ENCODE measurements at regions not wholly inside any gene's neighbourhood (a gene's known extent, or its start where the extent isn't known, plus 50 kb on each side); places are given as distances from the start of the nearest gene placed in this dataset.

DNA sequence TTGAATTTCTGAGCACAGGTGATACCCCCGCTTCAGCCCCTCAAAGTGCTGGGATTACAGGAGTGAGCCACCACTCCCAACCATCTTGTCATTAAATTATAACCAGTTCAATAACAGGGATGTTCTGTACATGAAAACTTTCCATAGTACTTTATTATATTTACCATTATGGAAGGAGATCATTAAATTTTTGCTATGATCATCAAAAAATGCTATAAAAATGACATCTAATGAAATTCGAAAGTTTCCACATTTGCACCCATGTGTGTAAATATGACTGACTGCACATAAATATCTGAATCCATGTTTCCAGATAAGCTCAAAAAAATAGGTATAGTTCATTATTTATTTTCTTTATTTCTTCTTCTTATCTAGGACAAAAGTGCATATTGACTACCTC, 182.6 kb downstream of the FBXO8 start:
- TF ChIP-seq, protein P1, sequence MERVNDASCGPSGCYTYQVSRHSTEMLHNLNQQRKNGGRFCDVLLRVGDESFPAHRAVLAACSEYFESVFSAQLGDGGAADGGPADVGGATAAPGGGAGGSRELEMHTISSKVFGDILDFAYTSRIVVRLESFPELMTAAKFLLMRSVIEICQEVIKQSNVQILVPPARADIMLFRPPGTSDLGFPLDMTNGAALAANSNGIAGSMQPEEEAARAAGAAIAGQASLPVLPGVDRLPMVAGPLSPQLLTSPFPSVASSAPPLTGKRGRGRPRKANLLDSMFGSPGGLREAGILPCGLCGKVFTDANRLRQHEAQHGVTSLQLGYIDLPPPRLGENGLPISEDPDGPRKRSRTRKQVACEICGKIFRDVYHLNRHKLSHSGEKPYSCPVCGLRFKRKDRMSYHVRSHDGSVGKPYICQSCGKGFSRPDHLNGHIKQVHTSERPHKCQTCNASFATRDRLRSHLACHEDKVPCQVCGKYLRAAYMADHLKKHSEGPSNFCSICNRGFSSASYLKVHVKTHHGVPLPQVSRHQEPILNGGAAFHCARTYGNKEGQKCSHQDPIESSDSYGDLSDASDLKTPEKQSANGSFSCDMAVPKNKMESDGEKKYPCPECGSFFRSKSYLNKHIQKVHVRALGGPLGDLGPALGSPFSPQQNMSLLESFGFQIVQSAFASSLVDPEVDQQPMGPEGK (CRISPR knock-in tag; IDR thresholded peaks at IDR 0.05; ENCODE audit: borderline replicate concordance): no peak
- TF ChIP-seq ZNF565 (CRISPR knock-in tag; conservative IDR thresholded peaks at IDR 0.05; ENCODE audit: low read depth) (no peak), GLIS3 (CRISPR knock-in tag; IDR thresholded peaks at IDR 0.05) (no peak), ZFP3 (CRISPR knock-in tag; IDR thresholded peaks at IDR 0.05) (no peak), ZNF70 (CRISPR knock-in tag; IDR thresholded peaks at IDR 0.05) (no peak), CSDC2 (CRISPR knock-in tag; IDR thresholded peaks at IDR 0.05) (no peak), ISL1 (CRISPR knock-in tag; IDR thresholded peaks at IDR 0.05) (no peak), RARB (CRISPR knock-in tag; IDR thresholded peaks at IDR 0.05) (no peak), ZNF8 (CRISPR knock-in tag; IDR thresholded peaks at IDR 0.05) (no peak)

Data from SK-N-SH treated with all-trans-retinoic acid at 6 μM for 48 hours (cell line).